CD4-positive, alpha-beta T cell (primary cell): ENCODE measurements at regions not wholly inside any gene's neighbourhood (a gene's known extent, or its start where the extent isn't known, plus 50 kb on each side); places are given as distances from the start of the nearest gene placed in this dataset.

Experiments used
- ATAC-seq: fragments of 200-7000 bp; cut with Tn5 transposase; one replicate; pipeline ENCODE4 v1.10.0; 2022; ENCODE audit warnings: mild to moderate bottlenecking; ENCODE audit not compliant: poor library complexity
- CTCF ChIA-PET: fragments of 350-600 bp; sonication (Branson Sonifier 250); formaldehyde crosslinking; loops from one replicate; lab custom pipeline; 2021; ENCODE audit warnings: antibody characterized with exemption, inconsistent platforms; lab: Charles Lee
- POLR2A ChIA-PET: fragments of 350-600 bp; sonication (Branson Sonifier 250); formaldehyde crosslinking; loops from one replicate; lab custom pipeline; 2021; ENCODE audit warnings: antibody characterized with exemption, inconsistent platforms; lab: Charles Lee
- DNase-seq, 14 experiments: peaks; one replicate each; pipeline ENCODE4 v3.0.0-alpha.2; 2013 to 2020; ENCODE audit warnings: mixed read lengths in 2 of 14
- H3K27ac ChIP-seq, 2 donors: one replicate each; pipeline versions ENCODE4 v1.5.1 to v1.7.0; 2013; ENCODE audit warnings: low read length in 2 of 2, low read depth in 1 of 2, mild to moderate bottlenecking in 1 of 2
- H3K27me3 ChIP-seq, 2 experiments: 1 replicate in 1 of 2; 2 replicates in 1 of 2; pipeline versions ENCODE4 v1.6.1 to v1.7.0; 2013; ENCODE audit warnings: low read length in 2 of 2, control low read depth in 1 of 2, mild to moderate bottlenecking in 1 of 2, moderate library complexity in 1 of 2; ENCODE audit not compliant: insufficient read depth in 2 of 2, control insufficient read depth in 1 of 2
- H3K36me3 ChIP-seq: one replicate; pipeline ENCODE4 v1.6.1; 2013; ENCODE audit warnings: low read length, control low read depth; ENCODE audit not compliant: insufficient read depth
- H3K4me1 ChIP-seq: one replicate; pipeline ENCODE4 v1.6.1; 2013; ENCODE audit warnings: low read length, control low read depth; ENCODE audit not compliant: insufficient read depth
- H3K4me3 ChIP-seq: one replicate; pipeline ENCODE4 v1.5.1; 2013; ENCODE audit warnings: mild to moderate bottlenecking, low read length, moderate library complexity
- H3K9me3 ChIP-seq, 2 experiments: 1 replicate in 1 of 2; 2 replicates in 1 of 2; pipeline versions ENCODE4 v1.6.1 to v1.7.0; 2013; ENCODE audit warnings: low read length in 2 of 2, mild to moderate bottlenecking in 2 of 2, control low read depth in 1 of 2, moderate library complexity in 1 of 2; ENCODE audit not compliant: control insufficient read depth in 1 of 2, insufficient read depth in 1 of 2
- H3K27ac Mint-ChIP-seq: one replicate; pipeline ENCODE4 v1.8.0; 2020; ENCODE audit warnings: mixed read lengths
- H3K27me3 Mint-ChIP-seq: one replicate; pipeline ENCODE4 v1.8.0; 2021; ENCODE audit warnings: mixed read lengths
- H3K36me3 Mint-ChIP-seq: one replicate; pipeline ENCODE4 v1.8.0; 2021; ENCODE audit warnings: low read depth, mixed read lengths
- H3K4me1 Mint-ChIP-seq: one replicate; pipeline ENCODE4 v1.8.0; 2021; ENCODE audit warnings: low read depth, mixed read lengths
- H3K4me3 Mint-ChIP-seq: one replicate; pipeline ENCODE4 v1.8.0; 2020; ENCODE audit warnings: mild to moderate bottlenecking, mixed read lengths
- H3K9me3 Mint-ChIP-seq: one replicate; pipeline ENCODE4 v1.8.0; 2020; ENCODE audit warnings: mixed read lengths
- intact Hi-C, 2 experiments: fragments of 100-400 bp; cut with DNase I in 1 of 2; cut with micrococcal nuclease in 1 of 2; formaldehyde crosslinking; loops; one replicate each; pipeline versions ENCODE4 v1.15.1 to v1.9.0; 2023 to 2025; cut with DNase I, micrococcal nuclease
- TF ChIP-seq, protein P1 (sequence below): fragments of 200-600 bp; IDR thresholded peaks from one replicate; pipeline ENCODE4 v1.8.0; 2022; ENCODE audit warnings: antibody characterized with exemption, mild to moderate bottlenecking

DNA sequence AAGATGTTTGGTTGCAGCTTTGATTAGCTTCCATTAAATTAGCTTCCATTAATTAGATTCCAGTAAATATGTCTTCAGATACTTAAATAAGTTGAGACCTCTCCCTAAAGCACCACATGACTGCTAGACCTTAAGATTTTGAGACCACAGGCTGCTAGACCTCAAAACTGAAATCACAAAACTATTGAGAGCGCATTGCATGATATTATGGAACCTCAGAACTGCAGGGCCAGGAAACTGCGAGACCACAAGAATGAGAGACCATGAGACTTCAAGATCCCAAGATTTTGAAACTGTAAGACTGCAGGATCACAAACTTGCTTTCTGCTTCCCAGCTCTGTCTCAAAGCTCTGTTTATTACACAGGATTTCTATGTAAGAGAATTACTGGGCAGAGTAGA lies 87.4 kb downstream of the TRIM42 start:
- DNase-seq: no peak
- no peaks in the 10 kb centered on the region for H3K4me1 Mint-ChIP-seq
- no peaks in the 10 kb centered on the region for H3K36me3 Mint-ChIP-seq
- ATAC-seq: no peak
- H3K27ac Mint-ChIP-seq: no peak overlapping the region
- Histone ChIP-seq H3K27me3 (no peaks in the 10 kb centered on the region), H3K4me3 (no peak overlapping the region), H3K4me1 (no peaks in the 10 kb centered on the region), H3K36me3 (no peaks in the 10 kb centered on the region), H3K9me3 (no peaks in the 10 kb centered on the region), H3K27ac (no peak overlapping the region)
- H3K9me3 Mint-ChIP-seq: no peaks in the 10 kb centered on the region
- CTCF ChIA-PET: no interaction called here
- H3K4me3 Mint-ChIP-seq: no peak overlapping the region
- intact Hi-C loops: no loop called here
- POLR2A ChIA-PET: no interaction called here
- no peaks in the 10 kb centered on the region for H3K27me3 Mint-ChIP-seq
- TF ChIP-seq, protein P1, sequence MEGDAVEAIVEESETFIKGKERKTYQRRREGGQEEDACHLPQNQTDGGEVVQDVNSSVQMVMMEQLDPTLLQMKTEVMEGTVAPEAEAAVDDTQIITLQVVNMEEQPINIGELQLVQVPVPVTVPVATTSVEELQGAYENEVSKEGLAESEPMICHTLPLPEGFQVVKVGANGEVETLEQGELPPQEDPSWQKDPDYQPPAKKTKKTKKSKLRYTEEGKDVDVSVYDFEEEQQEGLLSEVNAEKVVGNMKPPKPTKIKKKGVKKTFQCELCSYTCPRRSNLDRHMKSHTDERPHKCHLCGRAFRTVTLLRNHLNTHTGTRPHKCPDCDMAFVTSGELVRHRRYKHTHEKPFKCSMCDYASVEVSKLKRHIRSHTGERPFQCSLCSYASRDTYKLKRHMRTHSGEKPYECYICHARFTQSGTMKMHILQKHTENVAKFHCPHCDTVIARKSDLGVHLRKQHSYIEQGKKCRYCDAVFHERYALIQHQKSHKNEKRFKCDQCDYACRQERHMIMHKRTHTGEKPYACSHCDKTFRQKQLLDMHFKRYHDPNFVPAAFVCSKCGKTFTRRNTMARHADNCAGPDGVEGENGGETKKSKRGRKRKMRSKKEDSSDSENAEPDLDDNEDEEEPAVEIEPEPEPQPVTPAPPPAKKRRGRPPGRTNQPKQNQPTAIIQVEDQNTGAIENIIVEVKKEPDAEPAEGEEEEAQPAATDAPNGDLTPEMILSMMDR: no peak

DNA sequence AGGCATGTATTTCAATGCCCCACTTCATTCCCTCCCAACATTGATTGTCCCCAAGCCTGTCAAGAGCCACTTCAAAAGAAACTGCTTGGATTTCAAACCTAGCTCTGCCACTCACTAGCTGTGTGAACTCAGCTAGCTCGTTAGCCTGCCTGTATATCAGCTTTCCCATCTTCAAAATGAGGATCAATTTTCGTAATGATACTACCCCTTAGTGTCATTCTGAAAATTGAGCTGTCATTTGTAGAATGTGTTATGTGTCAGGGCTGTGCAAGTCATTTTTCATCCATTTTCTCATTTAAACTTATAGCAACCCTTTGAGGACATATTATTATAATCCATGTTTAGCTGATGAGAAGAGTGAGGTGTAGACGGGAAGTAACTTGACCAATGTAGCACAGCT lies 88.6 kb downstream of the TRIM42 start:
- Mint-ChIP-seq H3K27ac (no peak overlapping the region), H3K4me1 (no peaks in the 10 kb centered on the region), H3K4me3 (no peak overlapping the region), H3K27me3 (no peaks in the 10 kb centered on the region), H3K9me3 (no peaks in the 10 kb centered on the region), H3K36me3 (no peaks in the 10 kb centered on the region)
- intact Hi-C loops: no loop called here
- ChIA-PET POLR2A (no interaction called here), CTCF (no interaction called here)
- H3K27ac ChIP-seq: no peak overlapping the region
- H3K9me3 ChIP-seq: no peaks in the 10 kb centered on the region
- H3K4me1 ChIP-seq: no peaks in the 10 kb centered on the region
- no peak overlapping the region for H3K4me3 ChIP-seq
- DNase-seq (no peak), ATAC-seq (no peak)
- H3K36me3 ChIP-seq: no peaks in the 10 kb centered on the region
- TF ChIP-seq, protein P1: no peak
- no peaks in the 10 kb centered on the region for H3K27me3 ChIP-seq

DNA sequence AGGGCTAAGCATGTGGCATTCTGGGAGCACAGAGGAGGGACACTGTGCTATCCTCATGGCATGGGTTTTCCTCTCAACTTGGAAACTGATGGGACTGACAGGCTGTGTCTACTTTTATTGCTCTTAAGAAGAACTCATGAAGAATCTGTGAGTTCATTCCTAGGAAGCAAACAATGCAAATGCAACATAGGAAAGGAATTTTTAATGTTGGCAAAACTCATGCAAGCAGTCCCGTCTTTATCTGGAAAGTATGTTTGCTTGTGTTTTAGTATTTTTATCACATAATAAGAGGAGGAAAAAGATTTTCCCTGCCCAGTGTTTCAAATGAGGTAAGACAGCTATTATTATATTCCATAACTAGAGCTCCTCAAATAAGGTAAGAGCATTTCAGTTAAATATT lies 89.7 kb downstream of the TRIM42 start:
- Mint-ChIP-seq H3K36me3 (no peaks in the 10 kb centered on the region), H3K27ac (no peak overlapping the region), H3K4me1 (no peaks in the 10 kb centered on the region), H3K27me3 (no peaks in the 10 kb centered on the region), H3K9me3 (no peaks in the 10 kb centered on the region), H3K4me3 (no peak overlapping the region)
- CTCF ChIA-PET: no interaction called here
- Histone ChIP-seq H3K9me3 (no peaks in the 10 kb centered on the region), H3K27me3 (no peaks in the 10 kb centered on the region), H3K4me3 (no peak overlapping the region), H3K27ac (no peak overlapping the region), H3K4me1 (no peaks in the 10 kb centered on the region), H3K36me3 (no peaks in the 10 kb centered on the region)
- DNase-seq (no peak), ATAC-seq (no peak)
- intact Hi-C loops: no loop called here
- POLR2A ChIA-PET: no interaction called here
- TF ChIP-seq, protein P1: no peak
